ENCODE measurements at regions not wholly inside any gene's neighbourhood (a gene's known extent, or its start where the extent isn't known, plus 50 kb on each side); places are given as distances from the start of the nearest gene placed in this dataset.
"Not testable (repeated sequence)": the region's sequence is repeated elsewhere in the genome, so short reads cannot be mapped to it uniquely, and the experiment has no call there.

- H3K27ac ChIP-seq = no peak overlapping the region
- TF ChIP-seq POLR2AphosphoS5 (IDR thresholded peaks at IDR 0.05) (no peak), POLR2A (IDR thresholded peaks at IDR 0.05) (no peak)
- TF ChIP-seq, protein P1, sequence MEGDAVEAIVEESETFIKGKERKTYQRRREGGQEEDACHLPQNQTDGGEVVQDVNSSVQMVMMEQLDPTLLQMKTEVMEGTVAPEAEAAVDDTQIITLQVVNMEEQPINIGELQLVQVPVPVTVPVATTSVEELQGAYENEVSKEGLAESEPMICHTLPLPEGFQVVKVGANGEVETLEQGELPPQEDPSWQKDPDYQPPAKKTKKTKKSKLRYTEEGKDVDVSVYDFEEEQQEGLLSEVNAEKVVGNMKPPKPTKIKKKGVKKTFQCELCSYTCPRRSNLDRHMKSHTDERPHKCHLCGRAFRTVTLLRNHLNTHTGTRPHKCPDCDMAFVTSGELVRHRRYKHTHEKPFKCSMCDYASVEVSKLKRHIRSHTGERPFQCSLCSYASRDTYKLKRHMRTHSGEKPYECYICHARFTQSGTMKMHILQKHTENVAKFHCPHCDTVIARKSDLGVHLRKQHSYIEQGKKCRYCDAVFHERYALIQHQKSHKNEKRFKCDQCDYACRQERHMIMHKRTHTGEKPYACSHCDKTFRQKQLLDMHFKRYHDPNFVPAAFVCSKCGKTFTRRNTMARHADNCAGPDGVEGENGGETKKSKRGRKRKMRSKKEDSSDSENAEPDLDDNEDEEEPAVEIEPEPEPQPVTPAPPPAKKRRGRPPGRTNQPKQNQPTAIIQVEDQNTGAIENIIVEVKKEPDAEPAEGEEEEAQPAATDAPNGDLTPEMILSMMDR (IDR thresholded peaks at IDR 0.05 in 8 of 11, conservative IDR thresholded peaks at IDR 0.05 in 3 of 11) = no peak
Observed at GRCh38 chr6:94698773-94699172, 878.6 kb upstream of the MANEA start.

GRCh38 chr6:94687255-94687654, 890.1 kb upstream of the MANEA start:
- 83 to 94% (median 92%) methylated on average over 6 of the region's 6 CpGs for WGBS, 5 donors
- H3K36me3 ChIP-seq; H3K4me3 ChIP-seq; intact Hi-C loops (cut with DNase I; ENCODE audit: low total_unique reads); H3K27me3 ChIP-seq (replicated peaks in 1 of 7); H3K4me1 ChIP-seq; DNase-seq; H3K27ac ChIP-seq; H3K9me3 ChIP-seq: not testable (repeated sequence)

More at GRCh38 chr6:94698773-94699172, 878.6 kb upstream of the MANEA start:
- no peaks in the 10 kb centered on the region for H3K9me3 ChIP-seq
- H3K27me3 ChIP-seq (replicated peaks in 1 of 7) = no peaks in the 10 kb centered on the region
- no peaks in the 10 kb centered on the region for H3K4me1 ChIP-seq
- DNase-seq = no peak
- no peak overlapping the region for H3K4me3 ChIP-seq
- WGBS, 5 donors = 57 to 71% (median 61%) methylated on average over 1 of the region's 1 CpG
- intact Hi-C loops (cut with DNase I; ENCODE audit: low total_unique reads) = no loop called here
- no peaks in the 10 kb centered on the region for H3K36me3 ChIP-seq

DNA sequence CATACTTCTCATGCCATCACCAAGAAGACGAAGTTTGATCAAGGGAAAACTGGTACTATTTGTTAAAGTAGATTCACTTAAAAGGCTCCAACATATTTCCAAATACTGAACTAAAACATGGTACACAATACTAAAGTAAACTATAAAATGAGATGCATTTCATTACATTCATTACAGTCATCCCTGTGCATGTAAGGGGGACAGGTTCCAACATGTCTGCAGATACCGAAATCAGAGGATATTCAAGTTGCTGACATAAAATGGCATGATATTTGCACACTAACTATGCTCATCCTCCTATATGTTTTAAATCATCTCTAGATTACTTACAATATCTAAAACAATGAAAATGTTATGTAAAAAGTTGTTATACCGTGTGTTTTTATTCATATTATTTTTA, 893.9 kb upstream of the MANEA start:
- Histone ChIP-seq H3K27me3 (replicated peaks in 1 of 7) (no peaks in the 10 kb centered on the region), H3K36me3 (no peaks in the 10 kb centered on the region), H3K9me3 (no peaks in the 10 kb centered on the region), H3K27ac (no peak overlapping the region), H3K4me1 (no peaks in the 10 kb centered on the region), H3K4me3 (no peak overlapping the region)
- intact Hi-C loops (cut with DNase I; ENCODE audit: low total_unique reads) = no loop called here
- 68 to 86% (median 70%) methylated on average over 3 of the region's 3 CpGs for WGBS, 5 donors
- DNase-seq = no peak
- no peak for TF ChIP-seq POLR2AphosphoS5 (IDR thresholded peaks at IDR 0.05)
- TF ChIP-seq, protein P1 (IDR thresholded peaks at IDR 0.05 in 8 of 11, conservative IDR thresholded peaks at IDR 0.05 in 3 of 11) = no peak
- TF ChIP-seq POLR2A (IDR thresholded peaks at IDR 0.05) = no peak

DNA sequence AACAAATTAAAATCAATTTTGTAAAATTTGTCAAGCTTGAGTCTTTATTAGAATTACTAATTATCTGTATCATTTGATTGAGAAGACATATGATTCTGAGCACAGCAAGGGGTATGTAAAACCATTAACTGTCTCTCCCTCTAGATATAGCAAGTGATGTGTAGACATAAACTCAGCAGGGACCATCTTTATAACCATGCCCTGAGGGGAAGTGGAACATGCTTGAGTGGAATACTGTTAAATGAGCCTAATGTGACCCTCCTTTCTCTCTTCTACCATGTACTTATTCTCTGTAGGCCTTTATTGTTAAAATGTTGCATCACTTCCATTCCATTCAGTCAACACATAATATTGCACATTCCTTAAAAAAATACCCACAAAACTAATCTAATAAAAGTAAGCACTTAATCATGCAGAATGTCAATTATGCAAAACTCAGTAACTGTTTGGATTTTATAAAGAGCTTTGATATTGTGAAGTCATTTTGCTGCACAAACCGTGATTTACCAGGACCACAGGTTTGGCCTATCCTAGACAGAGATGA, 896.6 kb upstream of the MANEA start:
- Histone ChIP-seq H3K36me3 (no peaks in the 10 kb centered on the region), H3K4me3 (no peak overlapping the region), H3K9me3 (no peaks in the 10 kb centered on the region), H3K27ac (no peak overlapping the region), H3K27me3 (replicated peaks in 1 of 7) (no peaks in the 10 kb centered on the region), H3K4me1 (no peaks in the 10 kb centered on the region)
- TF ChIP-seq POLR2AphosphoS5 (IDR thresholded peaks at IDR 0.05) (no peak), POLR2A (IDR thresholded peaks at IDR 0.05) (no peak)
- TF ChIP-seq, protein P1 (IDR thresholded peaks at IDR 0.05 in 8 of 11, conservative IDR thresholded peaks at IDR 0.05 in 3 of 11) = no peak
- 79 to 92% (median 84%) methylated on average over 1 of the region's 1 CpG for WGBS, 5 donors
- no peak for DNase-seq
- intact Hi-C loops (cut with DNase I; ENCODE audit: low total_unique reads) = no loop called here

DNA sequence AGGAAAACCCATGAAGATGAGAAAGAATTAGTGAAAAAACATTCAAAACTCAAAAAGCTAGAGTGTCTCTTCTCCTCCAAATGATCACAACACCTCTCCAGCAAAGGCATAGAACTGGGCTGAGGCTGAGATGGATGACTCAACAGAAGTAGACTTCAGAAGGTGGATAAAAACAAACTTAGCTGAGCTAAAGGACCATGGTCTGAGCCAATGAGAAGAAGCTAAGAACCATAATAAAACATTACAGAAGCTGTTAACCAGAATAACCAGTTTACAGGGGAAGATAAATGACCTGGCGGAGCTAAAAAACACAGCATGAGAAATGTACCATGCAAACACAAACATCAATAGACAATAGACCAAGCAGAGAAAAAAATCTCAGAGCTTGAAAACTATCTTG, 904.1 kb upstream of the MANEA start:
- Histone ChIP-seq H3K36me3 (no peaks in the 10 kb centered on the region), H3K9me3 (peaks cover 0 to 28% (median 3%) of the 10 kb centered on the region in 8 donors), H3K4me3 (no peak overlapping the region), H3K27ac (no peak overlapping the region), H3K27me3 (replicated peaks in 1 of 7) (no peaks in the 10 kb centered on the region), H3K4me1 (no peaks in the 10 kb centered on the region)
- intact Hi-C loops (cut with DNase I; ENCODE audit: low total_unique reads) = no loop called here
- DNase-seq = no peak
- WGBS, 5 donors = 88 to 98% (median 93%) methylated on average over 1 of the region's 1 CpG
- TF ChIP-seq POLR2AphosphoS5 (IDR thresholded peaks at IDR 0.05) (no peak), POLR2A (IDR thresholded peaks at IDR 0.05) (no peak)
- TF ChIP-seq, protein P1 (IDR thresholded peaks at IDR 0.05 in 8 of 11, conservative IDR thresholded peaks at IDR 0.05 in 3 of 11) = no peak
